Activated CD4-positive, alpha-beta T cell treated with anti-CD3 and anti-CD28 coated beads, Interleukin-2, amount 10 ng/mL, durations not matched to agents 7 days and 5 days (primary cell): ENCODE measurements at regions not wholly inside any gene's neighbourhood (a gene's known extent, or its start where the extent isn't known, plus 50 kb on each side); places are given as distances from the start of the nearest gene placed in this dataset.
"Not testable (repeated sequence)": the region's sequence is repeated elsewhere in the genome, so short reads cannot be mapped to it uniquely, and the experiment has no call there.

Source experiments
- CTCF ChIA-PET: fragments of 350-600 bp; sonication (Branson Sonifier 250); formaldehyde crosslinking; loops from one replicate; lab custom pipeline; 2021; ENCODE audit warnings: antibody characterized with exemption; lab: Charles Lee
- POLR2A ChIA-PET: fragments of 350-600 bp; sonication (Branson Sonifier 250); formaldehyde crosslinking; loops from one replicate; lab custom pipeline; 2021; ENCODE audit warnings: antibody characterized with exemption; lab: Charles Lee
- DNase-seq: peaks from one replicate; pipeline ENCODE4 v3.0.0-alpha.2; 2020
- H3K27ac Mint-ChIP-seq: one replicate; pipeline ENCODE4 v1.8.0; 2021; ENCODE audit warnings: mild to moderate bottlenecking, moderate library complexity, mixed read lengths
- H3K27me3 Mint-ChIP-seq: one replicate; pipeline ENCODE4 v1.8.0; 2021; ENCODE audit warnings: mixed read lengths
- H3K36me3 Mint-ChIP-seq: one replicate; pipeline ENCODE4 v1.8.0; 2021; ENCODE audit warnings: low read depth, mixed read lengths
- H3K4me1 Mint-ChIP-seq: one replicate; pipeline ENCODE4 v1.8.0; 2021; ENCODE audit warnings: mixed read lengths
- H3K4me3 Mint-ChIP-seq: one replicate; pipeline ENCODE4 v1.8.0; 2021; ENCODE audit warnings: mild to moderate bottlenecking, moderate library complexity, mixed read lengths
- H3K9me3 Mint-ChIP-seq: one replicate; pipeline ENCODE4 v1.8.0; 2021; ENCODE audit warnings: mixed read lengths

GRCh38 chrX:115958687-115959359, 211.7 kb upstream of the AGTR2 start:
- POLR2A ChIA-PET: no interaction called here
- Mint-ChIP-seq H3K27ac (no peak overlapping the region), H3K9me3 (no peaks in the 10 kb centered on the region), H3K4me1 (no peaks in the 10 kb centered on the region), H3K27me3 (no peaks in the 10 kb centered on the region), H3K36me3 (no peaks in the 10 kb centered on the region), H3K4me3 (no peak overlapping the region)
- DNase-seq: no peak
- CTCF ChIA-PET: interaction anchor here (1.6 kb wide), 1 partner anchor 66 kb away, joined by 4 read pairs; no protein-coding TSS in a partner anchor

- ChIA-PET POLR2A (no interaction called here), CTCF (no interaction called here)
- Mint-ChIP-seq H3K27ac (no peak overlapping the region), H3K36me3 (no peaks in the 10 kb centered on the region), H3K4me3 (no peak overlapping the region), H3K9me3 (no peaks in the 10 kb centered on the region), H3K27me3 (no peaks in the 10 kb centered on the region), H3K4me1 (no peaks in the 10 kb centered on the region)
- DNase-seq: no peak
Measured at GRCh38 chrX:115960440-115961084, 210.0 kb upstream of the AGTR2 start.

GRCh38 chrX:115966920-115967319, 203.6 kb upstream of the AGTR2 start:
- no peaks in the 10 kb centered on the region for H3K36me3 Mint-ChIP-seq
- ChIA-PET POLR2A (no interaction called here), CTCF (no interaction called here)
- H3K4me1 Mint-ChIP-seq: no peaks in the 10 kb centered on the region
- H3K27me3 Mint-ChIP-seq: peaks cover 8% of the 10 kb centered on the region
- DNase-seq: no peak
- no peak overlapping the region for H3K27ac Mint-ChIP-seq
- no peaks in the 10 kb centered on the region for H3K9me3 Mint-ChIP-seq
- H3K4me3 Mint-ChIP-seq: no peak overlapping the region

GRCh38 chrX:115968436-115969252, 201.9 kb upstream of the AGTR2 start:
- H3K9me3 Mint-ChIP-seq: no peaks in the 10 kb centered on the region
- H3K36me3 Mint-ChIP-seq: no peaks in the 10 kb centered on the region
- ChIA-PET CTCF (no interaction called here), POLR2A (no interaction called here)
- H3K27ac Mint-ChIP-seq: no peak overlapping the region
- no peak overlapping the region for H3K4me3 Mint-ChIP-seq
- H3K27me3 Mint-ChIP-seq: peaks cover 8% of the 10 kb centered on the region
- DNase-seq: no peak
- H3K4me1 Mint-ChIP-seq: no peaks in the 10 kb centered on the region

- CTCF ChIA-PET: no interaction called here
- no peaks in the 10 kb centered on the region for H3K4me1 Mint-ChIP-seq
- H3K9me3 Mint-ChIP-seq: no peaks in the 10 kb centered on the region
- H3K4me3 Mint-ChIP-seq: no peak overlapping the region
- no peaks in the 10 kb centered on the region for H3K36me3 Mint-ChIP-seq
- DNase-seq: no peak
- no peak overlapping the region for H3K27ac Mint-ChIP-seq
- POLR2A ChIA-PET: no interaction called here
- H3K27me3 Mint-ChIP-seq: peaks cover 8% of the 10 kb centered on the region
Measured at GRCh38 chrX:115970718-115971117, 199.8 kb upstream of the AGTR2 start.

DNA sequence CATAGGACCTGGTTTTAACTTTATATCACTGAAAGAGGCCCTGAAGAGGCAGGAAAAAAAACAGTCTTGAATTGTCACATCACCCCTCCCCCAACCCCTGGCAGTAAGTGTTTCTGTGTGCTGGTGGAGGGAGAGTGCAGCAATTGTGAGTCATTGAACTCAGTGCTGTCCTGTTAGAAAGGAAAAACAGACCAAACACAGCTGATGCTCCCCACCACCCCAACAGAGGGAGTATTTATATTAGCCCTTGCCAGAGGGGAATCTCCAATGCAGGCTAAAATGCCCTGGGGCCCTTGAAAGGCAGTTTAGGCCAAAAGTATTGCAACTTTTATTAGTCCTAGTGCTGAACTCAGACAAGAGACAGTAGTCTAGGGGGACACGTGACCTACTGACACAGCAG, 197.8 kb upstream of the AGTR2 start:
- H3K4me3 Mint-ChIP-seq: no peak overlapping the region
- H3K27ac Mint-ChIP-seq: no peak overlapping the region
- H3K36me3 Mint-ChIP-seq: no peaks in the 10 kb centered on the region
- peaks cover 5% of the 10 kb centered on the region for H3K27me3 Mint-ChIP-seq
- H3K9me3 Mint-ChIP-seq: no peaks in the 10 kb centered on the region
- H3K4me1 Mint-ChIP-seq: no peaks in the 10 kb centered on the region
- ChIA-PET POLR2A (no interaction called here), CTCF (no interaction called here)
- DNase-seq: no peak

DNA sequence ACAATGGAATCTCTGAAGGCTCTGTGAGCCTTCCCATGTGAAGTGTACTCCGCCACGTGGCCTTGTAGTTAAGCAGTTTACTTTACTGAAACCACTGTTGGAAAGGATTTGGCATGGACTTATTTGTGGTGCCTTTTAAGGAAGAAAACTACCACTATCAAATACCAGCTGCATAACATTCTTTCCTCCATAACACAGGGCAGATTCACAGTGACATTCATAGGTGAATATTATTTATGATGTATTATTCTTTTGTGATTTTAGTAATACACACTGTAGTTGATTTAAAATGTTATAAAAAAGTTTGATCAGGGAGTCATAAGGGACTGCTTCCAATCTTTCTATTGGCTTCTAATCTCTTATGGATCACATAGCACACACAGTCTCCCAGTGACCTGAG, 192.5 kb upstream of the AGTR2 start:
- POLR2A ChIA-PET: interaction anchor here (0.6 kb wide), 1 partner anchor 981 kb away, joined by 4 read pairs; no protein-coding TSS in a partner anchor
- Mint-ChIP-seq H3K36me3 (no peaks in the 10 kb centered on the region), H3K4me1 (no peaks in the 10 kb centered on the region), H3K9me3 (no peaks in the 10 kb centered on the region), H3K4me3 (no peak overlapping the region), H3K27me3 (no peaks in the 10 kb centered on the region), H3K27ac (no peak overlapping the region)
- CTCF ChIA-PET: no interaction called here
- no peak for DNase-seq

DNA sequence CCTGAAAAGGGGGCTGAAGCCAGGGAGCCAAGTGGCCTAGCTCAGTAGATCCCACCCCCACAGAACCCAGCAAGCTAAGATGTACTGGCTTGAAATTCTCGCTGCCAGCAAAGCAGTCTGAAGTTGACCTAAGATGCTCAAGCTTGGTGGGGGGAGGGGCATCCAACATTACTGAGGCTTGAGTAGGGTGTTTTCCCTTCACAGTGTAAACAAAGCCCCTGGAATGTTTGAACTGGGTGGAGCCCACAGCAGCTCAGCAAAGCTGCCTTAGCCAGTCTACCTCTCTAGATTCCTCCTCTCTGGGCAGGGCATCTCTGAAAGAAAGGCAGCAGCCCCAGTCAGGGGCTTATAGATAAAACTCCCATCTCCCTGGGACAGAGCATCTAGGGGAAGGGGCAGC, 187.4 kb upstream of the AGTR2 start:
- CTCF ChIA-PET, H3K27me3 Mint-ChIP-seq, H3K9me3 Mint-ChIP-seq, DNase-seq, POLR2A ChIA-PET, H3K4me1 Mint-ChIP-seq, H3K36me3 Mint-ChIP-seq, H3K27ac Mint-ChIP-seq, H3K4me3 Mint-ChIP-seq: not testable (repeated sequence)

GRCh38 chrX:115987464-115987863, 183.1 kb upstream of the AGTR2 start:
- H3K4me3 Mint-ChIP-seq, H3K36me3 Mint-ChIP-seq, H3K27ac Mint-ChIP-seq, POLR2A ChIA-PET, CTCF ChIA-PET, DNase-seq, H3K4me1 Mint-ChIP-seq, H3K9me3 Mint-ChIP-seq, H3K27me3 Mint-ChIP-seq: not testable (repeated sequence)

GRCh38 chrX:115988825-115989224, 181.7 kb upstream of the AGTR2 start:
- no peaks in the 10 kb centered on the region for H3K36me3 Mint-ChIP-seq
- POLR2A ChIA-PET: no interaction called here

DNA sequence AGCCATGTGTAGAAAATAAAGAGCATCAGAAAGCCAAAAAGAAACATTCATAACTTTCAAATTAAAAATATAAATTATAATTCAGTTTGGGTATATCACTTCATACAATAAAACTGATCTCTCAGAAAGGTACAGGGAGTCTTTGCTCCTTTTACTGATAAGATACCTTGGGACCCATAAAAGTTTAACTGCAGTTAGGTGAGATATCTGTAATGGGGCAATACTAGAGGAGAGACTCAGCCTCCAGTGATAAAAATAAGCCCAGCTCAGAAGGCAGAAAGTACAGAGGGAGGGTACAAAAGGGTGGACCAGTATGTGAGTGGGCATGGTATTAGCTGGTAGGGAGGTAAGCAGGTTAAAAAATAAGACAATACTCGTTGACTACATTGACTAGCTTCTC, 180.9 kb upstream of the AGTR2 start:
- no peak for DNase-seq
- Mint-ChIP-seq H3K4me1 (no peaks in the 10 kb centered on the region), H3K9me3 (peaks cover 4% of the 10 kb centered on the region), H3K36me3 (no peaks in the 10 kb centered on the region), H3K27ac (no peak overlapping the region), H3K27me3 (no peaks in the 10 kb centered on the region), H3K4me3 (no peak overlapping the region)
- ChIA-PET POLR2A (no interaction called here), CTCF (no interaction called here)

More at GRCh38 chrX:115988825-115989224, 181.7 kb upstream of the AGTR2 start:
- no peaks in the 10 kb centered on the region for H3K4me1 Mint-ChIP-seq
- CTCF ChIA-PET: no interaction called here
- H3K27ac Mint-ChIP-seq: no peak overlapping the region
- no peak overlapping the region for H3K4me3 Mint-ChIP-seq
- no peaks in the 10 kb centered on the region for H3K27me3 Mint-ChIP-seq
- no peak for DNase-seq
- peaks cover 4% of the 10 kb centered on the region for H3K9me3 Mint-ChIP-seq

DNA sequence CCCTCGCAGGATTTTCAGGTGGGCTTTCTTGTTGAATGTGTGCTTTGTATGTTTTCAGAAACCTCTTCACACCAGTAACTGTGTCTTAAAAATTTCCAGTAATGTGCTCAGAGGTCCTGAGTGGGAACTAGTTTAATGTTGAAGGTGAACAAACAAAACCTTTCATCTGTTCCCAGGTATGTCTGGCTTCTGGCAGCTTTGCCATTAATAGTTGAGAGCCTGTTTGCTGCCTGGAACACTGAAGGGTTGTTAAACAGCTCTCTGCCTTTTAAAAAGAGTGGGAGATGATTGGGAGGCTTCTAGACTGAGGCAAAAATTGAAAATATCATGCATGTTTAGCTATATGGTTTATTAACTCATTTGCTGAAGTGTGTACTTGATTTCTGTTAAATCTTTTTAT, 161.2 kb upstream of the AGTR2 start:
- Mint-ChIP-seq H3K4me1 (no peaks in the 10 kb centered on the region), H3K27ac (no peak overlapping the region), H3K36me3 (no peaks in the 10 kb centered on the region), H3K27me3 (no peaks in the 10 kb centered on the region), H3K9me3 (peaks cover 9% of the 10 kb centered on the region), H3K4me3 (no peak overlapping the region)
- ChIA-PET POLR2A (no interaction called here), CTCF (no interaction called here)
- DNase-seq: no peak
